Mesothelial cell of epicardium (in vitro differentiated cells): ENCODE measurements at regions not wholly inside any gene's neighbourhood (a gene's known extent, or its start where the extent isn't known, plus 50 kb on each side); places are given as distances from the start of the nearest gene placed in this dataset.

Experiments used
- DNase-seq, 2 experiments: peaks; one replicate each; pipeline ENCODE4 v3.0.0; 2021; ENCODE audit warnings: low spot score in 2 of 2; ENCODE audit not compliant: unreplicated experiment in 2 of 2
- H3K27ac Mint-ChIP-seq: 2 replicates; pipeline ENCODE4 v1.8.0; 2021; ENCODE audit warnings: mixed read lengths
- H3K27me3 Mint-ChIP-seq: 2 replicates; pipeline ENCODE4 v1.8.0; 2021; ENCODE audit warnings: low read depth, mixed read lengths
- H3K36me3 Mint-ChIP-seq: 2 replicates; pipeline ENCODE4 v1.8.0; 2021; ENCODE audit warnings: mixed read lengths
- H3K4me1 Mint-ChIP-seq: 2 replicates; pipeline ENCODE4 v1.8.0; 2021; ENCODE audit warnings: mixed read lengths
- H3K4me3 Mint-ChIP-seq: 2 replicates; pipeline ENCODE4 v1.8.0; 2021; ENCODE audit warnings: mild to moderate bottlenecking, moderate library complexity, mixed read lengths
- H3K9me3 Mint-ChIP-seq: 2 replicates; pipeline ENCODE4 v1.8.0; 2021; ENCODE audit warnings: mixed read lengths
- TF ChIP-seq, protein P1 (sequence below): fragments of 200-600 bp; sonication (generic); IDR thresholded peaks from one replicate; pipeline ENCODE4 v1.5.0; 2021; ENCODE audit warnings: antibody characterized with exemption; ENCODE audit not compliant: unreplicated experiment

DNA sequence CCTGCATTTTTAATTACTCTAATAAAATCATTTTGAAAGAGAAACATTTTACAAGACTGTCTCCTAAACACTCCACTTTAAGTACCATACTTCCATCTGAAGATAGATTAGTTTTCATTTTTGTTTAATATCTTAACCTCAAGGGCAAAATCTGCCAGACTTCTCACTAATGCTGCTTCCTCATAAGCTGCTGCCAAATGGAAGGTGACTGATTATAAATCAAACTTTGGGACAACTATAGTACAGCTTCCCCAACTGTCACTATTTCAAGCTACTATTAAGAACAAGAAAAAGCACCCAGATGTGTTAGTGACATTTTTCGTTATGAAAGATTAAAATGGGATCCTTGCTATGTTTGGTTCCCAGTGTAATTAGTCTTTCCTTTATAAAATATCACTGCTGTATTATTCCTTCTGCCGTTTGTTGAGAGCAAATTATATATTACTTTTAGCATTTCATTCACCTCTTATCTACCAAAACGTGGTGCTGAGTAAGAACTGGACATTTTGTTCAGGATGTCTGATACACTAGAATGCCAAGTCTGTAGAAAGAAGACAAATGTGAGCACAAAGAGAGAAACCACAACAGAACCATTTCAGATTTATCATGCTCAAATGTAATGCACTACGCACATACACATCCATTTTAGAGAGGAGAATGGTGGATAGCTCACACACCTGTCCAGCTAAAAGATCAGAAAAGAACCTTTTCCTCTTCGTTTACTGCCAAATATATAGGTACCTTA lies 312.2 kb upstream of the C11orf87 start:
- no peak for DNase-seq
- H3K36me3 Mint-ChIP-seq, result no peaks in the 10 kb centered on the region
- TF ChIP-seq, protein P1, sequence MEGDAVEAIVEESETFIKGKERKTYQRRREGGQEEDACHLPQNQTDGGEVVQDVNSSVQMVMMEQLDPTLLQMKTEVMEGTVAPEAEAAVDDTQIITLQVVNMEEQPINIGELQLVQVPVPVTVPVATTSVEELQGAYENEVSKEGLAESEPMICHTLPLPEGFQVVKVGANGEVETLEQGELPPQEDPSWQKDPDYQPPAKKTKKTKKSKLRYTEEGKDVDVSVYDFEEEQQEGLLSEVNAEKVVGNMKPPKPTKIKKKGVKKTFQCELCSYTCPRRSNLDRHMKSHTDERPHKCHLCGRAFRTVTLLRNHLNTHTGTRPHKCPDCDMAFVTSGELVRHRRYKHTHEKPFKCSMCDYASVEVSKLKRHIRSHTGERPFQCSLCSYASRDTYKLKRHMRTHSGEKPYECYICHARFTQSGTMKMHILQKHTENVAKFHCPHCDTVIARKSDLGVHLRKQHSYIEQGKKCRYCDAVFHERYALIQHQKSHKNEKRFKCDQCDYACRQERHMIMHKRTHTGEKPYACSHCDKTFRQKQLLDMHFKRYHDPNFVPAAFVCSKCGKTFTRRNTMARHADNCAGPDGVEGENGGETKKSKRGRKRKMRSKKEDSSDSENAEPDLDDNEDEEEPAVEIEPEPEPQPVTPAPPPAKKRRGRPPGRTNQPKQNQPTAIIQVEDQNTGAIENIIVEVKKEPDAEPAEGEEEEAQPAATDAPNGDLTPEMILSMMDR, result no peak

DNA sequence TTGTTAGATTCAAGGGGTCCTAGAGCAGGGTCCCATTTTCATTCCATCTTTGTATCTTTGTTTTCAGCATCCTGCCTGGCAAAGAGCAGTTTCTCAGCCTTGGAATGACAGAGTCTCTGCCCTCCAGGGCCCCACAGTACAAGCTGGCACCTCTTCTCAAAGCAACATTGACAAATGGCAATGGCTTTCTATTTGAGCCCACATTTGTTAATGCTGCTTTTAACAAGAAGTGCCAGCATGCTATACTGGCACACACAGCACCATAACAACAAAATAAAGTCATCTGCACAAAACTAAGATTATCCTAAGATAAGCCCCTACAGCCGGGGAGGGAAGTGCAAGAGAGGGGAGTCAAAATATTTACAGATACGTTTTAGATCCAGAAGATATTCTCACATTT lies 309.7 kb upstream of the C11orf87 start:
- Mint-ChIP-seq H3K4me3 (no peak overlapping the region), H3K9me3 (no peaks in the 10 kb centered on the region), H3K36me3 (no peaks in the 10 kb centered on the region), H3K27me3 (peaks cover 9% of the 10 kb centered on the region), H3K4me1 (peaks cover 18% of the 10 kb centered on the region), H3K27ac (no peak overlapping the region)
- TF ChIP-seq, protein P1, result no peak
- no peak for DNase-seq

More for the DNA sequence above, 312.2 kb upstream of the C11orf87 start:
- H3K4me3 Mint-ChIP-seq, result no peak overlapping the region
- H3K9me3 Mint-ChIP-seq, result no peaks in the 10 kb centered on the region
- peaks cover 18% of the 10 kb centered on the region for H3K4me1 Mint-ChIP-seq
- H3K27ac Mint-ChIP-seq, result no peak overlapping the region
- peaks cover 5% of the 10 kb centered on the region for H3K27me3 Mint-ChIP-seq

DNA sequence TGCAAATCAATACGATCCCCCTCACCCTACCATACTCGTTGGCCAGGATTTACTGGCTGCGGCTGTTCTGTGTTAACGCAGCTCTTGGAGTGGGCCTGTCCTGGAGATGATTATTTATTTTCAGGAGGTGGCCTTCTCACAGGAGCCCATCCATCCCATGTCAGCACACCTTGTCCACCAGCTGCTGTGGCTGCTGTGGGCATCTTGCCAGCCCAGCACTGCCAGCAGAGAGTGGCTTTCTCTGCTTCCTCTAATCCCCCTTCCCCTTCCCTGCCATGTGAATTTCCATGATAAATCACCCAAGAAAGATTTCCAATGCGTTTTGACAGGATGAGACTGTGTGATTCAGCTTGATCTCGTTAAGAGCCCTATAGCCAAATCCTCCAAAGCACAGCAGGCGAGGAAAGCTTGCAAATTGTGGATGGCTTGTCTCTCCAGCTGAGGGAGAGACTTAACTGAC lies 309.1 kb upstream of the C11orf87 start:
- peaks cover 9% of the 10 kb centered on the region for H3K27me3 Mint-ChIP-seq
- H3K4me1 Mint-ChIP-seq, result peaks cover 18% of the 10 kb centered on the region
- TF ChIP-seq, protein P1, result no peak
- no peak for DNase-seq
- H3K36me3 Mint-ChIP-seq, result no peaks in the 10 kb centered on the region
- no peaks in the 10 kb centered on the region for H3K9me3 Mint-ChIP-seq
- H3K27ac Mint-ChIP-seq, result no peak overlapping the region
- H3K4me3 Mint-ChIP-seq, result no peak overlapping the region

DNA sequence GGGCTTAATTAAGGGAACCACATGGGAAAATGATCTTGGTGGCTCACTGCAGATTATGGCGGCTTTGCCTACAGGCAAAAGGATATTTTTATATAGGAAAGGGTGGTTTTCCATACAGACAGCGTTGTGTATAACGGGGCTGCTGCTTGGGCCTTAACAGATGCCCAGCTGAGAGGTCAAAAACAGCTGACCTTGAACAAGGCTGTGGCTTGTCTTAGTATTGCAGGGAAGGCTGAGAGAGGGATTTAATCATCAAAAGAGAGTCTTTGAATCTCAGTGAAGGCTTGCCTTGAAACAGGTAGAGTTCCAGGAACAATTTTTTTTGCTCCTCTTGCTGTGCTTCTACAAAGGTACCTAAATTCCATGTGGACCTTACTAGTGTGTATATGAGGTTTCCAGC lies 301.6 kb upstream of the C11orf87 start:
- TF ChIP-seq, protein P1, result no peak
- Mint-ChIP-seq H3K27me3 (peaks cover 6% of the 10 kb centered on the region), H3K36me3 (no peaks in the 10 kb centered on the region), H3K4me3 (no peak overlapping the region), H3K27ac (no peak overlapping the region), H3K4me1 (peaks cover 6% of the 10 kb centered on the region), H3K9me3 (peaks cover 3% of the 10 kb centered on the region)
- no peak for DNase-seq

DNA sequence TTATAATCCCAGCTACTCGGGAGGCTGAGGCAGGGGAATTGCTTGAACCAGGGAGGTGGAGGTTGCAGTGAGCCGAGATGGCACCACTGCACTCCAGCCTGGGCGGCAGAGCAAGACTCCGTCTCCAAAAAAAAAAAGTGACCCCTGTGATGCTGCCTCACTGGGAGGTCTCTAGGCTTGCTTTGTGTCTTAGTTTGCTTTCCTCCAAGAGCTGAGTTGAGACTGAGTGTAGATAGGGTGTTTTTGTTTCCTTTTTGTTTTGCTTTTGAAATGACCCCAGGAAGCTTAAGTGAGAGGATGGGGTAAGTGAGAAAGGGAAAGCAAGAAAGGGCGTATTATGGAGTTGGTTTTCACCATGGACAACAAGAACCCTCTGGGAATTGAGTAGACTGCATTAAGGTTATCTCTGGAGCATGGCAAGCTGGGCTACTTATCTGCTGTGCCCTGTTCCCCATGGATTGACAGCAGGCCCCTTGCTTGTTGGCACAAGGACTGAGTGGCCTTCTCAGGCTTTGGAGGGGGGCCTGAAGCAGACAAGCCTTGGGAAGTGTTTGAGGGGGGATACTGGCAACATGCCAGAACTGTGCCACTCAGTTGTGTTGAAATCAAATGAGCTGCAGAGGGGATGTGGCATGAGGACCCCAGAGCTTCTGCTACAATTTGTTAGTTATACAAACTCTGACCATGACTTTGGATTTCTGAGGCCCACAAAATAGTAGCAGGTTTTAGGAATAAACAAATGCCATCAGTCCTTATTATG lies 300.6 kb upstream of the C11orf87 start:
- Mint-ChIP-seq H3K4me3 (no peak overlapping the region), H3K9me3 (peaks cover 3% of the 10 kb centered on the region), H3K36me3 (no peaks in the 10 kb centered on the region), H3K4me1 (peaks cover 6% of the 10 kb centered on the region), H3K27ac (no peak overlapping the region), H3K27me3 (peaks cover 6% of the 10 kb centered on the region)
- TF ChIP-seq, protein P1, result no peak
- no peak for DNase-seq
